NCI-H2227 (cell line): ENCODE measurements at regions not wholly inside any gene's neighbourhood (a gene's known extent, or its start where the extent isn't known, plus 50 kb on each side); places are given as distances from the start of the nearest gene placed in this dataset.
"Not testable (repeated sequence)": the region's sequence is repeated elsewhere in the genome, so short reads cannot be mapped to it uniquely, and the experiment has no call there.

Experiments
- DNase-seq: peaks from one replicate; lab custom pipeline; 2025; ENCODE audit not compliant: unreplicated experiment; lab: John Stamatoyannopoulos, UW

- DNase-seq: no peak
Observed at GRCh38 chr18:27301615-27302378, 116.7 kb upstream of the CHST9 start.

GRCh38 chr18:27298214-27298804, 113.2 kb upstream of the CHST9 start:
- DNase-seq: no peak

GRCh38 chr18:27285973-27286562, 101.0 kb upstream of the CHST9 start:
- DNase-seq: not testable (repeated sequence)

GRCh38 chr18:27278131-27278530, 93.0 kb upstream of the CHST9 start:
- DNase-seq: no peak

GRCh38 chr18:27277554-27277953, 92.4 kb upstream of the CHST9 start:
- no peak for DNase-seq

- DNase-seq: no peak
Observed at GRCh38 chr18:27276886-27277285, 91.8 kb upstream of the CHST9 start.

- no peak for DNase-seq
Observed at GRCh38 chr18:27276479-27276878, 91.4 kb upstream of the CHST9 start.

GRCh38 chr18:27274901-27275300, 89.8 kb upstream of the CHST9 start:
- no peak for DNase-seq

GRCh38 chr18:27270508-27270907, 85.4 kb upstream of the CHST9 start:
- no peak for DNase-seq

- no peak for DNase-seq
Observed at GRCh38 chr18:27263369-27263768, 78.3 kb upstream of the CHST9 start.

- no peak for DNase-seq
Observed at GRCh38 chr18:27261769-27262549, 76.9 kb upstream of the CHST9 start.

GRCh38 chr18:27253571-27253970, 68.5 kb upstream of the CHST9 start:
- DNase-seq: no peak

- DNase-seq: no peak
Observed at GRCh38 chr18:27250471-27250870, 65.4 kb upstream of the CHST9 start.

GRCh38 chr18:27249933-27250332, 64.8 kb upstream of the CHST9 start:
- DNase-seq: no peak

- no peak for DNase-seq
Observed at GRCh38 chr18:27244259-27244658, 59.2 kb upstream of the CHST9 start.

- DNase-seq: no peak
Observed at GRCh38 chr18:27242392-27243047, 57.4 kb upstream of the CHST9 start.

- no peak for DNase-seq
Observed at GRCh38 chr18:27240383-27240782, 55.3 kb upstream of the CHST9 start.

GRCh38 chr18:27239669-27240068, 54.6 kb upstream of the CHST9 start:
- no peak for DNase-seq

GRCh38 chr18:27235218-27235870, 50.2 kb upstream of the CHST9 start:
- no peak for DNase-seq
